Uterus (tissue), 3 donors: ENCODE measurements at regions not wholly inside any gene's neighbourhood (a gene's known extent, or its start where the extent isn't known, plus 50 kb on each side); places are given as distances from the start of the nearest gene placed in this dataset.

Experiments used
- DNase-seq, 2 donors: peaks; one replicate each; pipeline ENCODE4 v3.0.0-alpha.2; 2019 to 2020
- H3K27ac ChIP-seq, 2 donors: fragments of 200-600 bp; sonication (generic); 1 replicate in 1 of 2; 2 replicates in 1 of 2; pipeline ENCODE4 v1.5.1; 2016 to 2018
- H3K27me3 ChIP-seq, 2 donors: fragments of 200-600 bp; sonication (generic); one replicate each; pipeline ENCODE4 v1.5.1; 2018 to 2019; ENCODE audit warnings: control low read depth in 1 of 2
- H3K36me3 ChIP-seq, 2 donors: fragments of 200-600 bp; sonication (generic); one replicate each; pipeline ENCODE4 v1.5.1; 2019; ENCODE audit warnings: control low read depth in 1 of 2
- H3K4me1 ChIP-seq, 2 donors: fragments of 200-600 bp; sonication (generic); one replicate each; pipeline ENCODE4 v1.5.1; 2018 to 2019; ENCODE audit warnings: control low read depth in 1 of 2
- H3K4me3 ChIP-seq, 2 donors: fragments of 200-600 bp; sonication (generic); 1 replicate in 1 of 2; 2 replicates in 1 of 2; pipeline ENCODE4 v1.5.1; 2018 to 2019; ENCODE audit warnings: mild to moderate bottlenecking in 1 of 2
- H3K9me3 ChIP-seq, 2 donors: fragments of 200-600 bp; sonication (generic); one replicate each; pipeline ENCODE4 v1.5.1; 2019; ENCODE audit warnings: control low read depth in 1 of 2
- CTCF ChIP-seq, 4 experiments: fragments of 200-600 bp in 2 of 4; fragments of 450-650 bp in 2 of 4; sonication (generic) in 2 of 4; IDR thresholded peaks; one replicate each; pipeline ENCODE4 v1.5.1; 2016 to 2019; ENCODE audit warnings: antibody characterized with exemption in 4 of 4, mild to moderate bottlenecking in 2 of 4, moderate library complexity in 1 of 4
- POLR2A ChIP-seq, 2 donors: fragments of 450-650 bp; IDR thresholded peaks; one replicate each; pipeline ENCODE4 v1.6.1; 2016; ENCODE audit warnings: antibody characterized with exemption in 2 of 2, mild to moderate bottlenecking in 1 of 2, moderate library complexity in 1 of 2
- intact Hi-C: fragments of 100-400 bp; cut with DNase I; formaldehyde crosslinking; loops from one replicate; pipeline ENCODE4 v1.15.1; 2023; ENCODE audit warnings: low total_unique reads
- donor health status: DM: yes; HTN: yes; CAD: no.

- no peaks in the 10 kb centered on the region for H3K4me1 ChIP-seq
- H3K27me3 ChIP-seq, result no peaks in the 10 kb centered on the region
- intact Hi-C loops, result no loop called here
- TF ChIP-seq CTCF (IDR thresholded peaks at IDR 0.05), result no peak
- no peak for TF ChIP-seq POLR2A (IDR thresholded peaks at IDR 0.05)
- H3K9me3 ChIP-seq, result no peaks in the 10 kb centered on the region
- H3K4me3 ChIP-seq, result no peak overlapping the region
- H3K27ac ChIP-seq, result no peak overlapping the region
- no peak for DNase-seq
- no peaks in the 10 kb centered on the region for H3K36me3 ChIP-seq
Observed at GRCh38 chr2:199602271-199602895, 144.6 kb upstream of the SATB2 start.

DNA sequence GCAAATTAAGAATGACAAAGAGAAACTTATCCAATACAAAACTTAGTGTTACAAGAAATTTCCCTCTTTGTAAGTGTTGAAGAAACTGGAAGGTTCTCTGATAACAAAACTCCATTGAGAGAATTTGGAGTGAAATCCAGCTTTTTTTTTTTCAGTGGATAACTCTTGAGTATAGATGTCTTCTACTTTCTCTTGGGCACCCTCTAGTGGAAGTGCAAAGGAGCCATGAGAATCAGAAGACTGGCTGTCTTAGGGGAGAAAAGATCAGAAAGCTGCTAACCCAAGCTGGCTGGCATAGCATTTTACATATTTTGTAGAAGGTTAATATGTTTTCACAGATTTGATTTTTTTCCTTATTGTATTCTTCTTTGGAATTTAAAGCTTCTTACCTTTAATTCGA, 138.8 kb upstream of the SATB2 start:
- no peak for DNase-seq
- TF ChIP-seq POLR2A (IDR thresholded peaks at IDR 0.05) (no peak), CTCF (IDR thresholded peaks at IDR 0.05) (no peak)
- Histone ChIP-seq H3K9me3 (no peaks in the 10 kb centered on the region), H3K4me3 (no peak overlapping the region), H3K27me3 (no peaks in the 10 kb centered on the region), H3K27ac (no peak overlapping the region), H3K36me3 (no peaks in the 10 kb centered on the region), H3K4me1 (no peaks in the 10 kb centered on the region)
- intact Hi-C loops, result no loop called here

- Histone ChIP-seq H3K27me3 (no peaks in the 10 kb centered on the region), H3K4me3 (no peak overlapping the region), H3K9me3 (no peaks in the 10 kb centered on the region), H3K27ac (no peak overlapping the region), H3K4me1 (no peaks in the 10 kb centered on the region), H3K36me3 (no peaks in the 10 kb centered on the region)
- DNase-seq, result no peak
- intact Hi-C loops, result no loop called here
- TF ChIP-seq CTCF (IDR thresholded peaks at IDR 0.05), result no peak
- TF ChIP-seq POLR2A (IDR thresholded peaks at IDR 0.05), result no peak
Observed at GRCh38 chr2:199594443-199594842, 136.7 kb upstream of the SATB2 start.

DNA sequence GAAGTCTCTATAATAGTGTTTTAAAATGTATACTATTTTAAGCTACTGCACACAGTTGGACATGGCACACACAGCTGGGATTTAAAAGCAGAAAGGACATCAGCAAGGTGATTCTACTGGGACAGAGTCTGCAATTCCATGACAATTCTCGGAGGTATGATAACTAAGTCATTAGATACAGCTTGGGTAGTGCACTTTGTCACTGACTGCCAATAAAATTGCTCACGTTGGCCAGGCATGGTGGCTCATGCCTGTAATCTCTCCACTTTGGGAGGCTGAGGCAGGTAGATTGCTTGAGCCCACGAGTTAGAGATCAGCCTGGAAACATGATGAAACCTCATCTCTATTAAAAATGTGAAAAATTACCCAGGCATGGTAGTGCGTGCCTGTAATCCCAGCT, 134.1 kb upstream of the SATB2 start:
- no peak for DNase-seq
- no peak for TF ChIP-seq POLR2A (IDR thresholded peaks at IDR 0.05)
- no peak for TF ChIP-seq CTCF (IDR thresholded peaks at IDR 0.05)
- Histone ChIP-seq H3K9me3 (no peaks in the 10 kb centered on the region), H3K36me3 (no peaks in the 10 kb centered on the region), H3K4me1 (no peaks in the 10 kb centered on the region), H3K4me3 (no peak overlapping the region), H3K27ac (no peak overlapping the region), H3K27me3 (no peaks in the 10 kb centered on the region)
- intact Hi-C loops, result no loop called here

GRCh38 chr2:199590321-199591203, 132.8 kb upstream of the SATB2 start:
- no peak for TF ChIP-seq CTCF (IDR thresholded peaks at IDR 0.05)
- no peak for TF ChIP-seq POLR2A (IDR thresholded peaks at IDR 0.05)
- Histone ChIP-seq H3K27me3 (no peaks in the 10 kb centered on the region), H3K36me3 (no peaks in the 10 kb centered on the region), H3K4me1 (no peaks in the 10 kb centered on the region), H3K27ac (no peak overlapping the region), H3K9me3 (no peaks in the 10 kb centered on the region), H3K4me3 (no peak overlapping the region)
- intact Hi-C loops, result no loop called here
- no peak for DNase-seq
